ENCODE measurements at regions not wholly inside any gene's neighbourhood (a gene's known extent, or its start where the extent isn't known, plus 50 kb on each side); places are given as distances from the start of the nearest gene placed in this dataset.

DNA sequence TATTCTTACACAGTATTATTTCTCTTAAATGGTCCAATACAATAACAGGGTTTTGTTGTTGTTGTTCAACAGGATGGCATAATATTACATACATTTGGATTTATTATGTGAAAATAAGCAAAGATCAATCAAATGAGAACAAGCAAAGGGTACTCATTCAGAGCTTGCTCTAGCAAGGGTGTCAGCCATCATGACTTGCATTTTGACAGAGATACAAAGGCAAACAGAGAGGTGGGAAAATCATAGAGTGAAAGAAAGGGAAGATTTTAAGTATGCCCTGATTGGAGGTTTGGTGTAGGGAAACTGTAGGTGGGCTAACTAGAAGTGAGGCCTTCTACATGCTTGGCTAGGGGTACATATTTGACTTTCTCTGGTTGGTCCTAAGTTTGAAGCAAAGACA is 109.1 kb upstream of the BCHE start:
- Histone ChIP-seq H2BK5ac (ENCODE audit: low read depth, low read length, poor library complexity, severe bottlenecking) (no peak overlapping the region), H2AFZ (replicated peaks; ENCODE audit: low read length, poor library complexity) (no peak overlapping the region), H3K79me1 (ENCODE audit: low read depth in 1 of 2, low read length in 2 of 2) (no peaks in the 10 kb centered on the region), H3K36me3 (ENCODE audit: control insufficient read depth, insufficient read depth, low read length) (no peaks in the 10 kb centered on the region), H3K4me1 (ENCODE audit: control insufficient read depth, insufficient read depth, low read length) (no peaks in the 10 kb centered on the region), H4K20me1 (ENCODE audit: insufficient read depth, low read length) (no peaks in the 10 kb centered on the region), H3K4ac (ENCODE audit: low read depth, low read length) (no peak overlapping the region), H2BK120ac (ENCODE audit: low read depth, low read length) (no peak overlapping the region), H4K8ac (ENCODE audit: low read depth in 2 of 2, low read length in 2 of 2) (no peak overlapping the region), H3K27me3 (ENCODE audit: control insufficient read depth, insufficient read depth, low read length) (no peaks in the 10 kb centered on the region), H2BK20ac (ENCODE audit: low read depth, low read length) (no peak overlapping the region), H3K4me2 (ENCODE audit: low read depth, low read length) (no peak overlapping the region), H4K5ac (ENCODE audit: low read depth, low read length) (no peak overlapping the region), H3K4me3 (ENCODE audit: insufficient read depth, low read depth, low read length) (no peak overlapping the region), H2BK15ac (ENCODE audit: low read depth, low read length) (no peak overlapping the region), H2AK5ac (ENCODE audit: low read depth, low read length) (no peak overlapping the region), H3K23ac (ENCODE audit: low read depth, low read length) (no peak overlapping the region), H3K56ac (ENCODE audit: extremely low read depth, insufficient read depth, low read length) (no peak overlapping the region), H3K27ac (ENCODE audit: insufficient read depth, low read length) (no peak overlapping the region), H3K9me3 (ENCODE audit: control insufficient read depth, insufficient read depth, low read length) (peaks cover 3% of the 10 kb centered on the region; the same call in 1 of the 2 replicates), H3K9me1 (ENCODE audit: insufficient read depth, low read length) (no peaks in the 10 kb centered on the region), H3K14ac (replicated peaks; ENCODE audit: low read depth, low read length) (no peak overlapping the region), H2AK9ac (replicated peaks; ENCODE audit: low read depth, low read length, poor library complexity) (no peak overlapping the region), H3K18ac (ENCODE audit: low read depth, low read length) (no peak overlapping the region), H3K9ac (ENCODE audit: low read depth, low read length) (no peak overlapping the region), H4K91ac (ENCODE audit: insufficient read depth, low read depth, low read length) (no peak overlapping the region)
- no peak for TF ChIP-seq CHD1 (IDR thresholded peaks at IDR 0.05; ENCODE audit: low read depth, low read length)
- TF ChIP-seq POLR2A (IDR thresholded peaks at IDR 0.05; ENCODE audit: low read depth, low read length), result no peak
- TF ChIP-seq, protein P1, sequence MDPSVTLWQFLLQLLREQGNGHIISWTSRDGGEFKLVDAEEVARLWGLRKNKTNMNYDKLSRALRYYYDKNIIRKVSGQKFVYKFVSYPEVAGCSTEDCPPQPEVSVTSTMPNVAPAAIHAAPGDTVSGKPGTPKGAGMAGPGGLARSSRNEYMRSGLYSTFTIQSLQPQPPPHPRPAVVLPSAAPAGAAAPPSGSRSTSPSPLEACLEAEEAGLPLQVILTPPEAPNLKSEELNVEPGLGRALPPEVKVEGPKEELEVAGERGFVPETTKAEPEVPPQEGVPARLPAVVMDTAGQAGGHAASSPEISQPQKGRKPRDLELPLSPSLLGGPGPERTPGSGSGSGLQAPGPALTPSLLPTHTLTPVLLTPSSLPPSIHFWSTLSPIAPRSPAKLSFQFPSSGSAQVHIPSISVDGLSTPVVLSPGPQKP (IDR thresholded peaks at IDR 0.05; ENCODE audit: borderline replicate concordance, low read depth, low read length), result no peak
- no peak for TF ChIP-seq MXI1 (IDR thresholded peaks at IDR 0.05; ENCODE audit: borderline replicate concordance, low read depth, low read length)
- no peak for TF ChIP-seq RAD21 (IDR thresholded peaks at IDR 0.05; ENCODE audit: low read length)
- no TSS peak for BruUV-seq (replicated peaks)
- in situ Hi-C loops (cut with MboI; ENCODE audit: low sequenced_read_pairs) (no loop called here), intact Hi-C loops (cut with micrococcal nuclease) (no loop called here), dilution Hi-C loops (cut with HindIII; ENCODE audit: low sequenced_read_pairs, unreplicated experiment) (no loop called here)
- ATAC-seq (ENCODE audit: low read depth) (no peak), DNase-seq (no peak)
- ChIA-PET POLR2A (ENCODE audit: unreplicated experiment) (no interaction called here), CTCF (no interaction called here)

Measured in IMR-90 (cell line).